NCI-H524 treated with DMSO at 0.1 percent for 48 hours (cell line): ENCODE measurements at regions not wholly inside any gene's neighbourhood (a gene's known extent, or its start where the extent isn't known, plus 50 kb on each side); places are given as distances from the start of the nearest gene placed in this dataset.

Experiments used
- DNase-seq: peaks from one replicate; lab custom pipeline; 2025; lab: John Stamatoyannopoulos, UW

GRCh38 chr22:49604732-49605302, 222.9 kb downstream of the BRD1 start:
- DNase-seq, result no peak

GRCh38 chr22:49603016-49603415, 224.7 kb downstream of the BRD1 start:
- no peak for DNase-seq

GRCh38 chr22:49602481-49602880, 225.2 kb downstream of the BRD1 start:
- no peak for DNase-seq

- DNase-seq, result no peak
Measured at GRCh38 chr22:49601614-49602321, 225.9 kb downstream of the BRD1 start.

GRCh38 chr22:49600891-49601431, 226.7 kb downstream of the BRD1 start:
- no peak for DNase-seq

- DNase-seq, result no peak
Measured at GRCh38 chr22:49600468-49600867, 227.2 kb downstream of the BRD1 start.

- DNase-seq, result no peak
Measured at GRCh38 chr22:49599691-49600455, 227.8 kb downstream of the BRD1 start.

- DNase-seq, result no peak
Measured at GRCh38 chr22:49599039-49599438, 228.6 kb downstream of the BRD1 start.

- DNase-seq, result no peak
Measured at GRCh38 chr22:49598338-49598737, 229.3 kb downstream of the BRD1 start.

- DNase-seq, result no peak
Measured at GRCh38 chr22:49597428-49598039, 230.1 kb downstream of the BRD1 start.

GRCh38 chr22:49595465-49596078, 232.1 kb downstream of the BRD1 start:
- DNase-seq, result no peak

- no peak for DNase-seq
Measured at GRCh38 chr22:49594078-49594477, 233.6 kb downstream of the BRD1 start.

GRCh38 chr22:49593509-49593908, 234.2 kb downstream of the BRD1 start:
- no peak for DNase-seq

- no peak for DNase-seq
Measured at GRCh38 chr22:49592780-49593501, 234.7 kb downstream of the BRD1 start.

GRCh38 chr22:49590851-49591445, 236.7 kb downstream of the BRD1 start:
- no peak for DNase-seq

- DNase-seq, result no peak
Measured at GRCh38 chr22:49590381-49590780, 237.3 kb downstream of the BRD1 start.

GRCh38 chr22:49589811-49590210, 237.9 kb downstream of the BRD1 start:
- DNase-seq, result no peak

- no peak for DNase-seq
Measured at GRCh38 chr22:49589301-49589700, 238.4 kb downstream of the BRD1 start.

GRCh38 chr22:49588739-49589138, 238.9 kb downstream of the BRD1 start:
- no peak for DNase-seq

GRCh38 chr22:49587987-49588386, 239.7 kb downstream of the BRD1 start:
- DNase-seq, result no peak

- no peak for DNase-seq
Measured at GRCh38 chr22:49587421-49587820, 240.3 kb downstream of the BRD1 start.
